Cardiac muscle cell (in vitro differentiated cells and primary cell): ENCODE measurements at regions not wholly inside any gene's neighbourhood (a gene's known extent, or its start where the extent isn't known, plus 50 kb on each side); places are given as distances from the start of the nearest gene placed in this dataset.

Experiments
- DNase-seq, 2 donors: peaks; one replicate each; pipeline versions ENCODE4 v3.0.0 to v3.0.0-alpha.2; 2010 to 2017; ENCODE audit warnings: low read depth in 1 of 2, low spot score in 1 of 2
- H3K27ac ChIP-seq: fragments of 200-600 bp; sonication (generic); 2 replicates; pipeline ENCODE4 v1.5.1; 2016
- H3K27me3 ChIP-seq: fragments of 200-600 bp; sonication (generic); 2 replicates; pipeline ENCODE4 v1.6.0; 2016; ENCODE audit warnings: control low read depth
- H3K36me3 ChIP-seq: fragments of 200-600 bp; sonication (generic); 2 replicates; pipeline ENCODE4 v1.5.1; 2016; ENCODE audit warnings: control low read depth
- H3K4me1 ChIP-seq: fragments of 200-600 bp; sonication (generic); 2 replicates; pipeline ENCODE4 v1.8.1; 2017; ENCODE audit warnings: low read depth, mild to moderate bottlenecking, mixed run types
- H3K4me3 ChIP-seq: fragments of 200-600 bp; sonication (generic); 2 replicates; pipeline ENCODE4 v1.5.1; 2016; ENCODE audit warnings: mild to moderate bottlenecking
- H3K9me3 ChIP-seq: fragments of 200-600 bp; sonication (generic); 2 replicates; pipeline ENCODE4 v1.5.1; 2017; ENCODE audit warnings: low read depth, mild to moderate bottlenecking, control low read depth
- TF ChIP-seq, protein P1 (sequence below): IDR thresholded peaks from 2 replicates; pipeline ENCODE4 v1.5.1; 2012; ENCODE audit warnings: low read depth, mild to moderate bottlenecking, low read length

DNA sequence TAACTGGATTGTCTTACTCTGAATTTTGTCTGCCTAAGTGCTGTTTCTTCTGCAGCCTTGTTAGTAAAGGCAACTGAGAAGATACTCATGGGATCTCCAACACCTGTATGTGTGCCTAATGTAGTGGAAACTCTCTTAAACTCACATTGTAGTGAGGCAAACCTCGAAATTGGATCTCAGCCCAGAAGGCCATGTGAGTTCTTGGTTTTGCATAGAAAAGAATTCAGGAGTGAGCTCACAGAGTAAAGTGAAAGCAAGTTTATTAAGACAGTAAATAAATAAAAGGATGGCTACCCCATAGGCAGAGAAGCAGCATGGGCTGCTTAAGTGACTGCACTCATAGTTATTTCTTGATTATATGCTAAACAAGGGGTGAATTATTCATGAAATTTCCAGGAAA lies 1344.7 kb downstream of the NCAM2 start:
- Histone ChIP-seq H3K36me3 (no peaks in the 10 kb centered on the region), H3K27ac (no peak overlapping the region), H3K9me3 (no peaks in the 10 kb centered on the region), H3K27me3 (no peaks in the 10 kb centered on the region), H3K4me3 (no peak overlapping the region), H3K4me1 (no peaks in the 10 kb centered on the region)
- DNase-seq = no peak
- TF ChIP-seq, protein P1, sequence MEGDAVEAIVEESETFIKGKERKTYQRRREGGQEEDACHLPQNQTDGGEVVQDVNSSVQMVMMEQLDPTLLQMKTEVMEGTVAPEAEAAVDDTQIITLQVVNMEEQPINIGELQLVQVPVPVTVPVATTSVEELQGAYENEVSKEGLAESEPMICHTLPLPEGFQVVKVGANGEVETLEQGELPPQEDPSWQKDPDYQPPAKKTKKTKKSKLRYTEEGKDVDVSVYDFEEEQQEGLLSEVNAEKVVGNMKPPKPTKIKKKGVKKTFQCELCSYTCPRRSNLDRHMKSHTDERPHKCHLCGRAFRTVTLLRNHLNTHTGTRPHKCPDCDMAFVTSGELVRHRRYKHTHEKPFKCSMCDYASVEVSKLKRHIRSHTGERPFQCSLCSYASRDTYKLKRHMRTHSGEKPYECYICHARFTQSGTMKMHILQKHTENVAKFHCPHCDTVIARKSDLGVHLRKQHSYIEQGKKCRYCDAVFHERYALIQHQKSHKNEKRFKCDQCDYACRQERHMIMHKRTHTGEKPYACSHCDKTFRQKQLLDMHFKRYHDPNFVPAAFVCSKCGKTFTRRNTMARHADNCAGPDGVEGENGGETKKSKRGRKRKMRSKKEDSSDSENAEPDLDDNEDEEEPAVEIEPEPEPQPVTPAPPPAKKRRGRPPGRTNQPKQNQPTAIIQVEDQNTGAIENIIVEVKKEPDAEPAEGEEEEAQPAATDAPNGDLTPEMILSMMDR = no peak

DNA sequence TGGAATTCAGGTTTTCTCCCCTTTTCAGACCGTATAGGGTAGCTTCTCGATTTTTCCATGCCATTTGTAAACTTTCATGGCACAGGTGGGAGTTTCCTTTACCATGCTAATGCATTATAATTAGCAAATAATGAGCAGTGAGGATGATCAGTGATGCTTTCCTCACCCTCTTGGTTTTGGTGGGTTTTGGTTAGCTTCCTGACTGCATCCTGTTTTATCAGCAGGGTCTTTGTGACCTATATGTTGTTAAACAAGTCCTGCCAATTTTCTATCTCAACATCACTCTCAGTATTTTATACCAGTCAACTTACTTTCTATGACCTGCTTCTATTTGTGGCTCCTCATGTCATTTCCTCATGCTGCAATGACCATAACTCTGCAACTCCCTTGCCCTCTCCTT lies 1345.1 kb downstream of the NCAM2 start:
- H3K4me3 ChIP-seq = no peak overlapping the region
- H3K27me3 ChIP-seq = no peaks in the 10 kb centered on the region
- H3K9me3 ChIP-seq = no peaks in the 10 kb centered on the region
- no peaks in the 10 kb centered on the region for H3K4me1 ChIP-seq
- no peak for DNase-seq
- H3K27ac ChIP-seq = no peak overlapping the region
- TF ChIP-seq, protein P1 = no peak
- no peaks in the 10 kb centered on the region for H3K36me3 ChIP-seq

DNA sequence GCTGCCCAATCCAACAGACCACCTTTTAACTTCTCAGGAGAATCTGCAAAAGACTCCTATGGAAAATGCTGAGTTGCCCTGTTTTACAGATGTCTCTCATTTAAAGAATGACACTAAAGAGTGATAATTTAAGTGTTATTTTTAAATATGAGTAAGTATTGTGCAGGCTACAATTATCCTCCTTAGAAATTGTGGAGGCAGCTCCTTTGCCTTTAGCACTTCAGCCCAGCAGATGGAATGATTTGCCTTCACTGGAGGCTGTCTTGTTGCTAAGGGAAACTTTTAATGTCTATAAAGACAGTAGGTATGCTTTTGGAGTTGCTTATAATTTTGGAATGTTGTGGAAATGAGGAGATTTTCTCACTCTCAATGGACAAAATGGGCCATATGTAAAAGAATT lies 1345.5 kb downstream of the NCAM2 start:
- no peak overlapping the region for H3K4me3 ChIP-seq
- H3K27me3 ChIP-seq = no peaks in the 10 kb centered on the region
- no peaks in the 10 kb centered on the region for H3K4me1 ChIP-seq
- TF ChIP-seq, protein P1 = no peak
- no peaks in the 10 kb centered on the region for H3K9me3 ChIP-seq
- no peak for DNase-seq
- no peak overlapping the region for H3K27ac ChIP-seq
- no peaks in the 10 kb centered on the region for H3K36me3 ChIP-seq

DNA sequence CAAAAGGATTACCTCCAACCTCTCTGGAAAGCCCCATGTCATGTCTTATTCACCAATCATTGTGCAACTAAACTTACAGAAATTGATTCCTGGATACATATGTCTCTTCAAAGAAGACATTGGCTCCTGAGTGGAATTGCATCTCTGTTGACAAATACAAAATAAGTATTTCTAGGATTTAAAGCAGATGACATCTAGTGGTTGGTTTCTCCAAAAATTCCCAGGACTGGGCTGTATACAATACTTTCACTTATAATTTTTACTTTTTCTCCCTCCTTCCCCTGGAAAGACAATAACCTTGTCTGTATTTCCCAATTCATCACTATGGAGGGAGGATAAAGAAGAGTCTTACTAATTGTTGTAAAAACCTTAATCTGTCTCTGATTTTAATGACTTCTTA lies 1347.4 kb downstream of the NCAM2 start:
- no peaks in the 10 kb centered on the region for H3K36me3 ChIP-seq
- H3K4me1 ChIP-seq = no peaks in the 10 kb centered on the region
- TF ChIP-seq, protein P1 = no peak
- H3K27me3 ChIP-seq = no peaks in the 10 kb centered on the region
- no peak for DNase-seq
- no peaks in the 10 kb centered on the region for H3K9me3 ChIP-seq
- no peak overlapping the region for H3K27ac ChIP-seq
- H3K4me3 ChIP-seq = no peak overlapping the region

DNA sequence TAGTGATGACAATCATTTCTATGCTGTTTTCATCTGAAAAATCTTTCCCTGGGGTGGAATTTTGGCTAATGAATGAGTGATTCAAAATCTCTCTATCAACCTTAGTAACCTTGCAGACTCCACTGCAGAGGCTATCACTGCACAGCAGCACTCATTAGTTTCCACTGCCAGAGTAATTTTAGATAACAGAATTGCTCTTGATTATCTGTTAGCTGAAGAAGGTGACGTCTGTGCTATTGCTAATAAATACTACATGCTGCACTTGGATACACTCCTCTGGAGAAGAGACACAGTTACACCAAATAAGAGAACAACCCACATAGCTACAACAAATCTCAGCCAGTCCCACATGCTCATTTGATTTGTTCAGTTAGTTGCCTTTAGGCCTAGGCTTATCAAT lies 1348.4 kb downstream of the NCAM2 start:
- no peaks in the 10 kb centered on the region for H3K4me1 ChIP-seq
- no peaks in the 10 kb centered on the region for H3K36me3 ChIP-seq
- TF ChIP-seq, protein P1 = no peak
- DNase-seq = no peak
- H3K27ac ChIP-seq = no peak overlapping the region
- H3K9me3 ChIP-seq = no peaks in the 10 kb centered on the region
- H3K27me3 ChIP-seq = no peaks in the 10 kb centered on the region
- no peak overlapping the region for H3K4me3 ChIP-seq

DNA sequence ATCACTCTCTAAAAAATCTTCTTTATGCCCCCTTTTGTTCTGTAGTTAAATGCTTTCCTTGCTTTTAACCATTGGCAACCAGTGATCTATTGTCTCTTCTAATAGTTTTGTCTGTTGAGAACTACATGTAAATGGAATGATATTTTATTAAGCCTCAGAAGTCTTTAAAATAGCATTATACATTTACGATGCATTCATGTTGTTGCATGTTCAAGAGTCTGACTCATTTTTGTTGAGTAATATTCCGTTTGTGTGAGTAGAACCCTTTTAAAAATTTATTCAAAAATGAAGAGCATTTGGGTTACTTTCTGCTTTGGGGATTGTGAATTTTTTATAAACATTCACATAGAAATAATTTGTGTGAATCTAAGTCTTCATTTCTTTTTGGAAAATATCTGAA lies 1352.9 kb downstream of the NCAM2 start:
- Histone ChIP-seq H3K9me3 (no peaks in the 10 kb centered on the region), H3K27me3 (no peaks in the 10 kb centered on the region), H3K4me3 (no peak overlapping the region), H3K27ac (no peak overlapping the region), H3K36me3 (no peaks in the 10 kb centered on the region), H3K4me1 (no peaks in the 10 kb centered on the region)
- TF ChIP-seq, protein P1 = no peak
- no peak for DNase-seq
